ENCODE measurements at regions not wholly inside any gene's neighbourhood (a gene's known extent, or its start where the extent isn't known, plus 50 kb on each side); places are given as distances from the start of the nearest gene placed in this dataset.

- TF ChIP-seq HOXA9 (CRISPR knock-in tag; IDR thresholded peaks at IDR 0.05; ENCODE audit: borderline replicate concordance) = no peak
- no peak for TF ChIP-seq ZBTB7A (CRISPR knock-in tag; IDR thresholded peaks at IDR 0.05)
- TF ChIP-seq ZNF7 (CRISPR knock-in tag; IDR thresholded peaks at IDR 0.05) = no peak
- no peak for TF ChIP-seq BCL6 (CRISPR knock-in tag; IDR thresholded peaks at IDR 0.05)
- TF ChIP-seq ATM (IDR thresholded peaks at IDR 0.05; ENCODE audit: borderline replicate concordance) = no peak
- 0 out of 2 replicates have a peak, but pooled peaks have one; percentile 9 for TF ChIP-seq NR2F6 (IDR thresholded peaks at IDR 0.05)
- peak; percentile 26; the same call in 1 of the 2 replicates for TF ChIP-seq NR2F6 (CRISPR knock-in tag; IDR thresholded peaks at IDR 0.05)
- TF ChIP-seq, protein P1, sequence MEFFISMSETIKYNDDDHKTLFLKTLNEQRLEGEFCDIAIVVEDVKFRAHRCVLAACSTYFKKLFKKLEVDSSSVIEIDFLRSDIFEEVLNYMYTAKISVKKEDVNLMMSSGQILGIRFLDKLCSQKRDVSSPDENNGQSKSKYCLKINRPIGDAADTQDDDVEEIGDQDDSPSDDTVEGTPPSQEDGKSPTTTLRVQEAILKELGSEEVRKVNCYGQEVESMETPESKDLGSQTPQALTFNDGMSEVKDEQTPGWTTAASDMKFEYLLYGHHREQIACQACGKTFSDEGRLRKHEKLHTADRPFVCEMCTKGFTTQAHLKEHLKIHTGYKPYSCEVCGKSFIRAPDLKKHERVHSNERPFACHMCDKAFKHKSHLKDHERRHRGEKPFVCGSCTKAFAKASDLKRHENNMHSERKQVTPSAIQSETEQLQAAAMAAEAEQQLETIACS (CRISPR knock-in tag; IDR thresholded peaks at IDR 0.05) = no peak
- peak; percentile 49; the same call in 1 of the 2 replicates for TF ChIP-seq ISL2 (CRISPR knock-in tag; IDR thresholded peaks at IDR 0.05)
- TF ChIP-seq, protein P2, sequence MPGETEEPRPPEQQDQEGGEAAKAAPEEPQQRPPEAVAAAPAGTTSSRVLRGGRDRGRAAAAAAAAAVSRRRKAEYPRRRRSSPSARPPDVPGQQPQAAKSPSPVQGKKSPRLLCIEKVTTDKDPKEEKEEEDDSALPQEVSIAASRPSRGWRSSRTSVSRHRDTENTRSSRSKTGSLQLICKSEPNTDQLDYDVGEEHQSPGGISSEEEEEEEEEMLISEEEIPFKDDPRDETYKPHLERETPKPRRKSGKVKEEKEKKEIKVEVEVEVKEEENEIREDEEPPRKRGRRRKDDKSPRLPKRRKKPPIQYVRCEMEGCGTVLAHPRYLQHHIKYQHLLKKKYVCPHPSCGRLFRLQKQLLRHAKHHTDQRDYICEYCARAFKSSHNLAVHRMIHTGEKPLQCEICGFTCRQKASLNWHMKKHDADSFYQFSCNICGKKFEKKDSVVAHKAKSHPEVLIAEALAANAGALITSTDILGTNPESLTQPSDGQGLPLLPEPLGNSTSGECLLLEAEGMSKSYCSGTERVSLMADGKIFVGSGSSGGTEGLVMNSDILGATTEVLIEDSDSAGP (CRISPR knock-in tag; IDR thresholded peaks at IDR 0.05; ENCODE audit: borderline replicate concordance) = no peak
- TF ChIP-seq PRMT3 (CRISPR knock-in tag; IDR thresholded peaks at IDR 0.05; ENCODE audit: borderline replicate concordance, low read depth) = no peak
- no peak for TF ChIP-seq ZBTB20 (CRISPR knock-in tag; IDR thresholded peaks at IDR 0.05; ENCODE audit: borderline replicate concordance, low read depth)
- TF ChIP-seq ZNF572 (CRISPR knock-in tag; IDR thresholded peaks at IDR 0.05) = no peak
- TF ChIP-seq ZBTB40 (IDR thresholded peaks at IDR 0.05) = no peak
- TF ChIP-seq ZBTB40 (CRISPR knock-in tag; IDR thresholded peaks at IDR 0.05) = no peak
- no peak for TF ChIP-seq REL (CRISPR knock-in tag; conservative IDR thresholded peaks at IDR 0.05)
These were observed 289.2 kb downstream of the TNS1 start (continued) for GRCh38 chr2:217713395-217714286.
